ENCODE measurements at regions not wholly inside any gene's neighbourhood (a gene's known extent, or its start where the extent isn't known, plus 50 kb on each side); places are given as distances from the start of the nearest gene placed in this dataset.
"Not testable (repeated sequence)": the region's sequence is repeated elsewhere in the genome, so short reads cannot be mapped to it uniquely, and the experiment has no call there.

- DNase-seq = no peak
Measured at GRCh38 chr13:84616864-84617263, 734.6 kb upstream of the SLITRK1 start.

GRCh38 chr13:84609716-84610115, 727.4 kb upstream of the SLITRK1 start:
- DNase-seq = no peak

- no peak for DNase-seq
Measured at GRCh38 chr13:84607261-84608013, 725.2 kb upstream of the SLITRK1 start.

- no peak for DNase-seq
Measured at GRCh38 chr13:84606616-84607015, 724.3 kb upstream of the SLITRK1 start.

GRCh38 chr13:84605927-84606326, 723.7 kb upstream of the SLITRK1 start:
- DNase-seq = no peak

- DNase-seq = no peak
Measured at GRCh38 chr13:84591444-84591843, 709.2 kb upstream of the SLITRK1 start.

GRCh38 chr13:84590663-84591062, 708.4 kb upstream of the SLITRK1 start:
- no peak for DNase-seq

GRCh38 chr13:84588023-84588422, 705.7 kb upstream of the SLITRK1 start:
- no peak for DNase-seq

GRCh38 chr13:84579901-84580300, 697.6 kb upstream of the SLITRK1 start:
- not testable (repeated sequence) for DNase-seq

GRCh38 chr13:84574851-84575250, 692.6 kb upstream of the SLITRK1 start:
- DNase-seq = no peak

GRCh38 chr13:84571264-84571663, 689.0 kb upstream of the SLITRK1 start:
- DNase-seq = no peak

GRCh38 chr13:84570831-84571230, 688.6 kb upstream of the SLITRK1 start:
- no peak for DNase-seq

- no peak for DNase-seq
Measured at GRCh38 chr13:84569366-84569765, 687.1 kb upstream of the SLITRK1 start.

GRCh38 chr13:84567848-84568247, 685.6 kb upstream of the SLITRK1 start:
- DNase-seq = no peak

GRCh38 chr13:84566780-84567179, 684.5 kb upstream of the SLITRK1 start:
- no peak for DNase-seq

GRCh38 chr13:84563611-84564010, 681.3 kb upstream of the SLITRK1 start:
- DNase-seq = no peak

- no peak for DNase-seq
Measured at GRCh38 chr13:84553227-84553626, 671.0 kb upstream of the SLITRK1 start.

- no peak for DNase-seq
Measured at GRCh38 chr13:84543962-84544361, 661.7 kb upstream of the SLITRK1 start.

- DNase-seq = no peak
Measured at GRCh38 chr13:84542348-84542747, 660.1 kb upstream of the SLITRK1 start.

GRCh38 chr13:84536906-84537305, 654.6 kb upstream of the SLITRK1 start:
- DNase-seq = no peak

GRCh38 chr13:84528408-84529070, 646.3 kb upstream of the SLITRK1 start:
- DNase-seq = no peak

GRCh38 chr13:84525865-84526264, 643.6 kb upstream of the SLITRK1 start:
- DNase-seq = no peak

- DNase-seq = no peak
Measured at GRCh38 chr13:84524586-84524985, 642.3 kb upstream of the SLITRK1 start.

- no peak for DNase-seq
Measured at GRCh38 chr13:84500016-84500415, 617.7 kb upstream of the SLITRK1 start.

GRCh38 chr13:84497613-84498012, 615.3 kb upstream of the SLITRK1 start:
- DNase-seq = no peak
